Right forelimb (tissue), 1 donor: ENCODE measurements at regions not wholly inside any gene's neighbourhood (a gene's known extent, or its start where the extent isn't known, plus 50 kb on each side); places are given as distances from the start of the nearest gene placed in this dataset.

ENCODE experiments used
- DNase-seq: peaks from one replicate; pipeline ENCODE4 v3.0.0-alpha.2; 2018

DNA sequence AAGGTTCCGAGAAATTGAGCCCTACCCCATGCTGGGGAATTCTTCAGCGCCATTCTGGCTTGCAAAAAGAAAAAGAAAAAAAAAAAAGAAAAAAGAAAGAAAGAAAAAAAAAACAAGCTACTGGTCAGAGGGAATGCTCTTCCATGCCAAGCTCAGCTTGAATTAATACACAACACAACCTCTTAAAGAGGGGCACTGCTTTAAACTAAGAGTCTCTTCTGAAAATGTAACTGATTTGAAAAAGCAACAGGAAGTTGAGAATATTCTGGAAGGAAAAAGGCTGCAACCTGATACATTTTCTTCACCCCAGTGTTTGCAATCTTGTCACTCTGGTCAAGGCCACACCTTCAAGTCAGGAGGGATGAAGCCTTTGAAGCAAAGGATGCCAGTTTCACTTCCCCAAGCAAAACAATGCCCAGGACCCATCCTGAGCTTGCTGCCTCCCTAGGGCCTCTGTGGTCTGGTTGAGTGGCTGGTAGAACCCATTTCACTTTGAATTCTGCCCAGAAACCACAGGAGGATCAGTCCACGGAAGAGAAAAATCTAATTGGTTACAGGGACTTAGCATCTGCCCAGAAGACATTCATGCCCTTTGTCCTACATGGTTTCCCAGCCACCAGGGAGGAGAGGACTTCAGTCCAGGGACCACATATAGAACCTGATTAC, 389.7 kb downstream of the SOX9 start:
- DNase-seq = no peak

DNA sequence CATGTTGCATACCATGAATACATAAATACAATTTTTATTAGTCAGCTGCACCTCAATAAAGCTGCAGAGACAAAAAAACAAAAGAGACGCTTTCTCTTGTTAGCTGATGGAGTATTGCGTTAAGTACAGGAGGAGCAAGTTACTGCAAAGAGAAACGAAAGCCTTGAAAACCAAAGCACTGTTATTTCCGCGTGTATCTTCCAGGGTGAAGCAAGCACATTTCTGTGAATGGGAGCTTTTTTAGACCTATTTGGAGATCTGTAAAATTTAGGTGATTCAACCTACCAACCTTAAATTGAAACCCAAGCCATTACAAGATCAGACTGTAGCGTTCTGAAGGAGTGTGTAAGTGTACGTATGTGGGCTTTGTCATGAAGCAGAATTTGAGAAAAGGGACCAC, 390.4 kb downstream of the SOX9 start:
- DNase-seq = no peak

DNA sequence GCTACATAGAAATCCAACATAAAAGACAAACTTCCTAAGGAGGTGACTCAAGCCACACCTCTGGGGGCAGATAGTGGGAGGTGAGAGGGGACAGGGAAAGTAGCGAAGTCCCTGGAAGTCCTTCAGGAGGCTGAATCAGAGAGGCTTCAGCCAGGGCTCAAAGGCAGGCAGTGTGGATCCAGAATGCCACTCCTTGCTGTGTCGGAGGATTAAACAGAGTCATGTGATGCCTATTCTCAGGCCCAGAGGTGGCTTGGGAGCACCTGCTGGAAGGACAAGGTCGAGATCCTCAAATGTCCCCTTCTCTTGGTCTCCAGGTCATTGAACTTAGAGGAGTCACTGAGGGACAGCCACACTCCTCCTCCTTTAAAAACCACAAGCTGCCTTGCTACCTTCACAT, 391.1 kb downstream of the SOX9 start:
- no peak for DNase-seq

DNA sequence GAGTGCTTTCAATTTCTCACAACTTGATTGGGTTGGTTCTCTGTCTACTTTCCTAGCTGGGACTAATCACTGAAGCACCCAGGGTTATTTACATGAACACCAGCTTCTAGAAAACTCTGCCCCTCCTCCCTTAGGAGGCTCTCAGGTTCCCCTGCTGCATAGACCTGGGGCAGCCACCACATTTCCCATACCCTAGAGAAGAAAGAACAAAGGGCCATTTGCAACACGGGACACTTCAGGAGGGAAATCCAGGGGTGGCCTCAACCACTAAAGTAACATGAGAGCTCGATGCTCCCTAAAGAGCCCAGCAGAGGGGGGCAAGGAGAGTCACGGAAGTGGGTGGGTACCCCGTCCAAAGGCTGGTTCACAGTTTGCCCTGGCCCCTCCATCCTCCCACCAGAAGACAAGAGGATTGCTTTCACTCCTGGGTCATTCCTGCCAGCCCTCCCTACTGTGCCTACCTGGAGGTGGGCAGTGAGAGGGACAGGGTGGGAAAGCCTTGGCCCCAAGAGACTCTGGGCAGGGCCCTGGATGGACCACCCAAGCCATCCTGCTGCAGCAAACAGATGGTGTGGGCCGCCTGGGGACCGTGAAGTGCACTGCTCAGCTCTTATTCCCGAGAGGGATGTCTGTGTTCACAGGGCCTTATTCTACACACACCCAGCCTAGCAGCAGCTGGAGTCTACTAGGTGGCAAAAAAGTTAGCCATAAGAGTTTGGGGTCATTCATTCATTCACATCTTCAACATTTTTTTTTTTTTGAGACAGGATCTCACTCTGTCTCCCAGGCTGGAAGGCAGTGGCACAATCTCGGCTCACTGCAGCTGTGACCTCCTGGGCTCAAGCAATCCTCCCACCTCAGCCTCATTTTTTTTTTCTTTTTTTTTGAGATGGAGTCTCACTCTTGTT, 392.1 kb downstream of the SOX9 start:
- DNase-seq = no peak

DNA sequence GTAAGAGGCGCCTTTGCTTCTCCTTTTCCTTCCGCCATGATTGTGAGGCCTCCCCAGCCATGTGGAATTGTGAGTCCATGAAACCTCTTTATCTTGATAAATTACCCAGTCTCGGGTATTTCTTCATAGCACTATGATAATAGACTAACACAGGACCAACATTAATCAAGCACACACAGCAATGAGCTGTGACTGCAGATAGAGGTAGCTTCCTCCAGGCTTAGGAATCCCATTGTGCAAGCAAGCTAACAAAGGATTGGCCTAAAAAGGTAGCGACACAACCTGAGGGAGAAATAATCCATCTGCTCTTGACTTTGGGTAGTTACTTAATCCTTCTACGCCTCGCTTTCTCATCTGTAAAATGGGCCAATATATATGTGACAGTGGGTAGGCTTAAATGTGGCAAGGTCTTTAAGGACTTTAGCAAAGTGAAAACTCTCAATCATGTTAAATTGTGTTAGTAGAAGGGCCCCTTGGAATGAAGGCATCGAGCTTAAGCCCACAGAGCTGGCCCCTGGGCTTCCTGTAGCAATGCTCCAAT, 393.6 kb downstream of the SOX9 start:
- DNase-seq = no peak

DNA sequence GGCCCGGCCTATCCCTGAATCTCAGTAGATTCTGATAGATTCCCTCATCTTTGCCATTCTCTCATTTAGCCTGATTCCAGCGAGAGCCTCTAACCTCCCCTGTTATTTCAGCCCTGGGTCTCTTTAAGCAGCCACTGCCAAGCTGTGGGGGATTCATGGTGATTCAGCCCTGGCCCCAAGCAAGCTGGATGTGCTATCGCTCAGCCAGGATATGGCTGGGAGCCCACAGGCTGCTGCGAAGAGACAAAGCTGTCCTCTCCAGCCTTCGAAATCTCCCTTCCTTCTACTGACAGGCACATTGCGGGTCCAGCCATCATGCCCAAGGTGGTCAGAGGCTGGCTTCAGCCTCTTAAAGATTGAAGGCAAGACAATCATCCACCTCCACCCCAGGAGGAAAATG, 394.1 kb downstream of the SOX9 start:
- DNase-seq = no peak

DNA sequence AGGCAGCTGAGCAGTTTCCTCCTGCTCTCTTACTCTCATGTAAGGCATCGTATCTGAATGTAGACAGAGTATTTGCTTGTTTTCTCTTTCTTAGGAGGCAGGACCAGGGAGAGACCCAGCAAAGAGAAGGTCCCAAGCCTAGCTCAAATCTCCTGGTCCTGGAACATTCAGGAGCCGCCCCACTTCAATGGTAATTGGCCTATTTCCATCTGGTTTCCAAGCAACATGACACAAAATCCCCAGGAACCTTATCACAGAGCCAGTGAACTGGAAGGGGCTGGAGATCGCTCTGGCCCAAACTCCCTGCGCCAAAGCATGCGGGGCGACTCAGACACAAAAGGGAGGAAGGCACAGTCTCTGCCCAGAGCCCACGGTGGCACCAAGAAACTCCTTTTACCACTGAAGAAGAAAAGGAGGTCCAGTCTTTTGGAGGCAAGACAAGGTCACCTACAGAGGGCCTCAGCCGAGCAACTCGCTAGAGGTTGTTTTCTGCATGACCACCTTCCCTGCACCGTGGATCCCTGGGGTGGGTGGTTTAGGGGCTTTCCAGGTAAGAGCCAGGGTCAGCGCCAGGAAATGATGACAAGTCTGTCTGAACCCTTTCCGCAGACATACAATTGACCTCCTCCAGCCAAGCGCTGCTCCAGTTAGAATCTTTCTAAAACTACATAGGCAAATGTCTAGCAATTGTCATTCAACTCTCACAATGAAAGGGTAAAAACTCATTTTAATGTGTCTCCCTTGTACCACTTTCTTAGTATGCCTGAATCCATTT, 394.7 kb downstream of the SOX9 start:
- DNase-seq = no peak

DNA sequence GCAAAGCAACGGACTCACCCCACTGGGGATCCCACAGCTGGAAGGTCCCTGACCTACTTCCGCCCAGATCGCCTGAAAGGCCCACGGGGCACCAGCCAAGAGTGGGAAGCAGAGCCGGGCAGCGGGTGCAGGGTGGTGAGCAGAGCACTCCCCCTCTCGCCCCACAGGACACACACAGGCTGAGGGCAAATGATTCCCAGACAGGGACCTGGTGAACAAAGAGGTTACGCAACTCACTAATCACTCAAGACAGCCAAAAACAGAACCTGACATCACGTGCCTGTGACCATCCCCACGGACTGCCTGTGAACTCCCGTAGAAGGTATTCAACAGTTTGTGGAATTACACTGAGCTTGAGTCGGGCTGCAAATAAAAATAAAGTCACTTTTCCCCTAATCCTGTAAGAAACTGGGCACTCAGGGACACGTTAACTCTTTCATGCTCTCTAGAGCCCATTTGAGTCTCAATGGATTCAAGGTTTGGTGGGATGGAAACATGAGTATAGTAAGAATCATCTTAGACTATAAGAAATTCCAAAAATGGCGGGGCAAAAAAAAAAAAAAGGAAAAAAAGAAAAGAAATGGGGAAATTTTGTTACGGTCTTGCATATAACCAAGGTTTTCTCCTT, 396.1 kb downstream of the SOX9 start:
- no peak for DNase-seq

DNA sequence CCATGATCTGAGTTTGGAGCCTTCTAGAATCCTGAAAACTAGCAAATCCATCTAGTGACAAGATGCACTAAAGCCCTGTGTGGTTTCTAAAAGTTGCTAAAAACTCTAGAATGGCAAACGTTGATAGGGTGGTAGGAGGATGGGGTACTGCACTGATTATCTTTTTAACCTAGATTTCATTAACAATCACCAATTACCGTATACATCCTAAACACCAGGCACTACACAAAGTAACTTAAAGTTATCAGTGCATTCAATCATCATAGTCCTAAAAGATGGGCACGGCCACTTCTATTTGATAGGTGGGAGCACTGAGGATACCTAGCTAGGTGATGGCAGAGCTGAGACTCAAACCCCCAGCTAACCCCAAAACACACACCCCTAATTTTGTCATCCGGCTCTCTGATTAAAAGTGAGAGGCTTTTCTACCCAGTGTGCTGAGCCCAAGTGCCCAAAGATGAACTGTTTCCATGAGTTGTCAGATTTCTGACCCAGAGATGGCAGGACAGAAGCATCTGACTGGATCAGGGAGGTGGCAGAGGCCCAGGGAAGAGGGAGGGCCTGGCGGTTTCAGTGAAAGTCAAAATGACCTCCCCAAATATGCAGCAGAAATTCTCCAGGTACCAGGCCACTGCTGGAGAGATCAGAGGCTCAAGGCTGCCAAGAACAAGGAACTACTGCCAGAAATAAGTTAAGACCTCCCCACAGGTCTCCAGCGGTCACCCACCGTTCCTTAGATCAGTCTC, 396.8 kb downstream of the SOX9 start:
- no peak for DNase-seq

DNA sequence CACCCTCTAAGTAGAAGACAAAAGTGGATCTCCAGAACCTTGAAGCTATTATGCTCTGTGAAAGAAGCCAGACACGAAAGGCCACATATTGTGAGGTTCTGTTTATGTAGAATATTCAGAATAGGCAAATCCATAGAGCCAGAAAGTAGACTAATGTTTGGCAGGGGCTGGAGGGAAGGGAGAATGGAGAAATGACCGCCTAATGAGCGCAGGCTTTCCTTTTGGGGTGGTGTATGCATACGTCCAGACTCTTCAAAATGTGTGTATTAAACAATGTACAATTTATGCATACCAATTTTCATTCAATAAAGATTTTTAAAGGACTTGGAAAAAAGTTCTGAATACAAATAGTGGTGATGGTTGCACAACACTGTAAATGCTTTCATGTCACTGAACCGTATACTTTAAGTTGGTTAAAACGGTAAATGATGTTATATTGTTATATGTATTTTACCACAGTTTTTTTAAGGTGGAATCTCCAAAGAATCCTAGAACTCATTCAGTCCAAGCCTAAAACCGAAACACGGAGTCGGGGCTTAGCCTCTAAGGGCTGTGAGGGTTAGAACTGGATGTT, 397.4 kb downstream of the SOX9 start:
- DNase-seq = no peak

DNA sequence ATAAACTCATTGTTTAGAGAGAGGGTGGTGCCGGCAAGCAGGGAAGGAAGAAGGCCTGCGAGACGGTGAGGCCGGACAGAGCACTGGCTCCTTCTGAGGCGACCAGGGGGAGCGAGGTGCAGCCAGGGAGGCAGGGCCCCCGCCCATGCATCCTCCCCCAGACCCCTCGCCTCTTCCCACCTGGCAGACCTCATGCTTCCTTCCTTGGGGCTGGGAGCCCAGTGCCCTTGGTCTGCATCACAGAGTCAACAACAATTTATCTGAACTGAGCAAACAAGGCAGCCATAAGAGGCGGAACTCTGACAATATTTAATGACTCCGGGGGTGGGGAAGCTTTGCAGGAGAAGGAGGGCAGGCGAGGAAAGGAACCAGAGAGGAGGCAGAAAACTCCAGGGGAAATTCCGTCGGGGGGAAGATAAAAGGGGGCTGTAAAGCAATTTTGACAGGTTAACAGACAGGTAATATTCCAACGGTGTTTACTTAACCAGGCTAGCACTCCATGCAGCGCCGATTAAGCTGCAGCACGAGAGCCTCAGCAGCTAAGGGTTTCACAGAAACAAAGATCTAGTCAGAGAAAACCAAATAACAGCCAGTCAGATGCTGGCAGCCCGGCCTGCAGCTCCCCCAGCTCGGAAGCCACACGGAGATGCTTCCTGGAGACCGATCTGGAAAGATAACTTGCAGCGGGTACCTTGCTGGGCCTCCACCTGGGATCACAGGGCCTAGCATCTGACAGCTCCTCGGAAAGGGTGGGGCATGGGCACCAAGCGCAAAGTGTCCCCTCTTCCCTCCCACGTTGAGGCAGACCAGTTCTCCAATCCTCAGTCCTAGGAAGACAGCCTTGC, 398.2 kb downstream of the SOX9 start:
- DNase-seq = no peak

DNA sequence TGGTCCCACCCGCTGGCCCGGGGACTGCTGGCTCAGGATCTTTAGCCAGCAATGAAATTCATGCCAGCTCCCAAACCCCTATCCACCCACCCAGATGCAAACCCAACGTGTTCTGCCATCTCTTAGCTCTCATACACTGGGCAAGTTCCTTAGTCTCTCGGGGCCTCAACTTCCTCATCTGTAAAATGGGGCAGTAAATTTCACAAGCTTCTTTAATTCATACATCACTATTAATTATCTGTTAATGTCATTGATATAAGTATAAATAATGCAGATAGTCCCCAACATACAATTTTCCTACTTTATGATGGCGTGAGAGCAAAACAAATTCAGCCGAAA, 398.7 kb downstream of the SOX9 start:
- DNase-seq = no peak

DNA sequence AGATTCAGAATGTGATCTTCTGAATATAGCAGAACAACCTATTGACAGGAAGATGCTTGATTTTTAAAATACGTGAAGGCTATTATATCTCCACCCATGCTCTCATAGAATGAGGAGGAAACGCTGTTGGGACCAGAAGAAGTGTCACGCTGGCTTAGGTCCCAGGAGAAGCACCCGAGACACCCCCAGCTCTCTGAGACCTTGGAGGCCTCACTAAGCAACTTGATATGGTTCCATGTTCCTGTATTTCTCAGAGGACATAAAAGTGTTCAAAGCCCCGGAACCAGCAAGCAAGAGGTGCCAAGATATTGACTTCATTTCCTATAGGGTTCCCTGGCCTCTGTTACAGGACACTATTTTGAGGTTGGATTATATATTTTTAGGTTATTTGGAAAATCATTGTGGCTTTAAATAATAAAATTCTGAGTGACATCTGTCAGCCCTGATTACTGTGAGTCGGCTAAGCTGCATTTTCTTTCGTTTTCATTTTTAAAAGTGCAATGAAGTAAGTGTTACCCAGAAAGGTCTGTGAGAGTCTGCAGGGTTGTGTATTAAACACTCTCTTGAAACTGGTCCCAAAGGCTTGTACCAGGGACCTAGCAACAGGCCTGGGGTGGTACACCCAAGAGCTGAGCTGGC, 400.0 kb downstream of the SOX9 start:
- DNase-seq = no peak

DNA sequence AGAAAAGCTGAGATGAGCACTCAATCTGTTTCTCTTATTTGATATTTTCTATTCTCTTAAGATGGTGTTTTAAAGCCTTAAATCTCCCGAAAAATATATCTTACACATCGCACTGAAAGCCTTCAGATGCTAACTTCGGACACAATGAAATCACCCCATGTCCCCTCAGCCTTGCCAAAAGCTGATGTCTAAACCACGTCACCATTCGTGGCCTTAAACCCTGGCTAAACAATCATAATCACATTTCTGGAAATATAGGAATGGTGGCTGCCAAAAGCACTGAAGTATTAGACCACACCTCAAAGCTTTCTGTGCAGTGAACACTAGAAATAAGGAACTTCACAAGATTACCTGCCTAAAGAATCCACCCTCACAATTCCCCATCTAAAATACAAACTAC, 402.7 kb downstream of the SOX9 start:
- DNase-seq = no peak

DNA sequence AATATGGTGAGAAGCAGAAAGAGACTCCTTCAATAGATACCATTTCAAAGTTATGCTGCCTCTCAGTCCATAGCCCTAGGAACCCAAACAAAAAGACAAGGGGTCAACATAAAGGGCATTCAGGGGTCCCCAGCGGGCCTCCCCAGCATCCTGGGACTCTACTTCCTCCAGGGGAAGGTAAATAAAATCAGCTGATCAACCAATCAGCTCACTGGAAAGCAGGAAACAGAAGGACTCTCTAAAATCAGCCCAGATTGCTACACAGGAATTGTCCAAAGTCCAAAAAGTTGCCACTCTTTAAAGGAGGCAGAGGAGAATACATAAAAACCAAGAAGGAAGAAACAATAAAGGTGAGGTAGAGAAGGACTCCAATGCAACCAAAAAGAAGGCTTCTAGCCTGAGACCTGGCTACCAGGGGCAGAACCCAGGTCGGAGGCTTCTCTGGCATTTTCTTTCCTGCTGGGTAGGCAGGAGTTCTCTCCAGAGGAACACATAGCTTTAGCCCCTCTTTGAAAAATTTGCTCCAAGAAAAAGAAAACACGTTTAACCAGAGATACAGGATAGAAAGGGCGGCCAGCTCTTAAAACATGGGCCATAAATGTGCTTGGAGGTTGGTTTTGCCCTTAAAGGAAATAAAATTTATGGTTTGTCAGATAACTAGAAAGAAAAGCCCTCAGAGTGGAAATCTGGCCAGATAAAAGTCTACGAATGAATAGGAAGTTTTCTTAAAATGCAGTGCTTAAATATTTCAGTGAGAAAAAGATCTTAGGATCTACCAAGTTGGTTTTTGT, 404.6 kb downstream of the SOX9 start:
- DNase-seq = no peak

DNA sequence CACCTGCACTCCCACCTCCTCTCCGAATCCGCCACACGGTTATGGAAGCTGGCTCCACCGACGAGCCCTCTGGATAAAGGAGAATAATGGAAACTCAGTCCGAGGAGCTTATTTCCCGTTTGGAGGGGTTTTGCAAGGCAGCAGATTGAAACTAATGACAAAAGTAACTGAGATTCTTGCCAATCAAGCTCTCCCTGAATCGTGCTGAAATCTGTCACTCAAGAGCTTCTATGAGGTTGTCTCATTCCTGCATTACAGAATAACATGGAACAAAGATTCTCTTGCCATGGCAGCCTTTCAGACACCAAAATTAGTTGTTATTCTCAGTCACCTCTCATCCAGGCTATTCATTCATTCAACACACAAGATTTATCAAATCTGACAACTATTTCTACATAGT, 405.9 kb downstream of the SOX9 start:
- no peak for DNase-seq

DNA sequence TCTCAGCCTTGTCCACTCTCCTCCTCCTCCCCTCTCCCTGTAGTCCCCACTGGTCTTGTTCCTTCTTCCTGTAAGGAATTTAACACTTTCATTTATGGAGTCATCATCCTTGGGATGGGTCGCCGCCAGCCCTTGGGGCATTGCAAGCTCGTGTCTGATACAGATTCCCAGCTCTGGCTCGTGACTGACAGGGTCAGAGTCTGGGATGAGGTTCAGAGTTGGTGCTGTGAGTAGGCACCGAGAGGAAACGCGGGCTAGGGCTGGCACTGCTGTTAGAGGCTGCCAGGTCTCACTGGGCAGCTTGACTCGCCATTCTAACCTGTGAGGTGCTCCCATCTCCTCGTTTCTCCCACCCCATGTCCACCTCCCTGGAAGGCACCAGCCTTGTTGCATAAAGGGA, 407.0 kb downstream of the SOX9 start:
- DNase-seq = no peak

DNA sequence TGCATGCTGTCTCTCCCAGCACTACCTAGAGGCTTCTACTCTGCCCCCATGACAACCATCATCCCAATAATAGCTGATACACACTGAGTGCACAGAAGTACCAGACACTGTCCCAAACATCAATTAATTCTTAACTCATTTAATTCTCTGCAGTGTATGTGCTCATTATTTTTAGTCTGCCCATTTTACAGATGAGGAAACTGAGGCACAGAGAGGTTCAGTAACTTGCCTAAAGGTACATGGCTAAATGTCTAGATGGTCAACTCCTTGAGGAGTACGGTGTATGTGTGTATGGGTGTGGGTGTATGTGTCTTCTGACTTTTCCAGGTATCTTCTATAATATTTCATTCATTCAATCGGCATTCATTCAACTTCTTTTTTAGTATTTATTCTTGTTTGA, 407.9 kb downstream of the SOX9 start:
- DNase-seq = no peak

DNA sequence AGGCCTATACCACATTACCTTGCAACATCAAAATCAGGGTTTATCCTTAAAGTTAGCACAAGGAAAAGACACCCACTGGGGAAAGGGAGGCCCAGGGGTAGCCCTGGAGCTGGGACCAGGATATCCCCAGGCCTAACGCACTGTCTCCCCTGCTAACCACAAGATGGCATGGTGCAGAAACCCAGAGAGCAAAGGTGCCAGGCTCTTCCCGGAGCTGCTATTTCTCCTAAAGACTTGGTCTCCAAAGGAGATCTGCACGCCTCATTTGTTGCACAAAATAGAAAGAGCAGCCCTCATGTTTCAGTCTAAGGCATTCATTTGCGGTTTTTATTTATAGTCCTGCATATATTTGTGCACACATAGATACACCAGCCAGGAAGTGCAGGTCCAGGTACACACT, 408.6 kb downstream of the SOX9 start:
- DNase-seq = no peak

DNA sequence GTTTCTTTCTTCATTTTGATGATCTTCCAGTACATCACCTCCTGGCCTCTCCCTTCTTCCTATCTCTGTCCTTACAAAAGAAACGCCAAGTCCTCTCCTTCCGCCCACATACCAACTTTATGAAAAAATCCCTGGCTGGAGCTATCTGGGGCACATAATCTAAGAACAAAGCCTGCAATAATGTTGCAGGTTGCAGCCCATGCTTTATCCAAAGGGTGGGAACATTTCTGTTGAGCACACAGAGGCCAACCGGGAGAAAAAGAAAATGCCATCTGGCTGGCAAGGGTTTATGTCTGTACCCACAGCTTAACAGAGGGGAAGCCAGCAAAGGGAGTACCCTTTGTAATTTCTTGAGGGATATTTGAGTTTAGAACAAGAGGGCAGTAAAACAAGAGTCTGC, 409.6 kb downstream of the SOX9 start:
- DNase-seq = no peak
